Kidney (tissue), 13 donors: ENCODE measurements at regions not wholly inside any gene's neighbourhood (a gene's known extent, or its start where the extent isn't known, plus 50 kb on each side); places are given as distances from the start of the nearest gene placed in this dataset.
"Not testable (repeated sequence)": the region's sequence is repeated elsewhere in the genome, so short reads cannot be mapped to it uniquely, and the experiment has no call there.

Source experiments
- DNase-seq, 5 donors: peaks; one replicate each; pipeline ENCODE4 v3.0.0-alpha.2; 2013 to 2020
- FAIRE-seq: peaks from 2 replicates; lab custom pipeline; 2012; peaks lifted over from hg19 to GRCh38; lab: Jason Lieb, UNC
- H3K27ac ChIP-seq, 2 donors: one replicate each; pipeline ENCODE4 v1.7.0; 2013; ENCODE audit warnings: low read depth in 2 of 2, low read length in 2 of 2, inconsistent platforms in 1 of 2
- H3K27me3 ChIP-seq: one replicate; pipeline ENCODE4 v1.7.1; 2013; ENCODE audit warnings: low read length, inconsistent platforms; ENCODE audit not compliant: control insufficient read depth, insufficient read depth
- H3K36me3 ChIP-seq, 3 donors: one replicate each; pipeline versions ENCODE4 v1.7.0 to v1.7.1; 2013; ENCODE audit warnings: low read length in 3 of 3, control low read depth in 1 of 3, inconsistent platforms in 1 of 3; ENCODE audit not compliant: insufficient read depth in 3 of 3, control insufficient read depth in 2 of 3
- H3K4me1 ChIP-seq, 3 donors: one replicate each; pipeline versions ENCODE4 v1.7.0 to v1.7.1; 2013; ENCODE audit warnings: low read length in 3 of 3, inconsistent platforms in 1 of 3, low read depth in 1 of 3; ENCODE audit not compliant: control insufficient read depth in 2 of 3, insufficient read depth in 2 of 3
- H3K4me3 ChIP-seq, 3 donors: one replicate each; pipeline versions ENCODE4 v1.7.0 to v1.8.1; 2013; ENCODE audit warnings: low read length in 3 of 3, control low read depth in 1 of 3, inconsistent platforms in 1 of 3
- H3K9ac ChIP-seq, 3 donors: one replicate each; pipeline versions ENCODE4 v1.7.0 to v1.7.1; 2013; ENCODE audit warnings: low read length in 3 of 3, control low read depth in 1 of 3, inconsistent platforms in 1 of 3
- H3K9me3 ChIP-seq, 3 donors: one replicate each; pipeline versions ENCODE4 v1.7.0 to v1.7.1; 2013; ENCODE audit warnings: low read length in 3 of 3, control low read depth in 1 of 3, inconsistent platforms in 1 of 3; ENCODE audit not compliant: control insufficient read depth in 2 of 3, insufficient read depth in 1 of 3
- CTCF ChIP-seq: IDR thresholded peaks from 3 replicates; pipeline ENCODE4 v1.5.1; 2012; ENCODE audit warnings: mild to moderate bottlenecking, moderate library complexity, borderline replicate concordance; ENCODE audit not compliant: insufficient read depth; ENCODE audit errors: extremely low read depth
- intact Hi-C: fragments of 100-400 bp; cut with DNase I; formaldehyde crosslinking; loops from one replicate; pipeline ENCODE4 v1.11.1; 2022
- donor health status: control.
- donor health status: control.
- donor health status: control.
- donor health status: control.
- donor health status: control.
- donor health status: DM: yes; HTN: yes; CAD: no.
- donor health status: Normal renal cell carcinoma (clear cell type).

GRCh38 chr2:180873219-180873618 lies 107.2 kb upstream of the UBE2E3 start:
- Histone ChIP-seq H3K27me3 (no peaks in the 10 kb centered on the region), H3K27ac (no peak overlapping the region), H3K4me3 (no peak overlapping the region), H3K9me3 (no peaks in the 10 kb centered on the region), H3K4me1 (no peaks in the 10 kb centered on the region), H3K9ac (no peak overlapping the region), H3K36me3 (no peaks in the 10 kb centered on the region)
- TF ChIP-seq CTCF = no peak
- DNase-seq = no peak
- no peak for FAIRE-seq
- intact Hi-C loops = no loop called here

GRCh38 chr2:180872781-180873180 lies 107.6 kb upstream of the UBE2E3 start:
- intact Hi-C loops, FAIRE-seq, H3K4me1 ChIP-seq: not testable (repeated sequence)

GRCh38 chr2:180872255-180872654 lies 108.2 kb upstream of the UBE2E3 start:
- no peak overlapping the region for H3K4me3 ChIP-seq
- DNase-seq (no peak), FAIRE-seq (no peak)
- no peak for TF ChIP-seq CTCF
- H3K27me3 ChIP-seq = no peaks in the 10 kb centered on the region
- no peaks in the 10 kb centered on the region for H3K36me3 ChIP-seq
- no peak overlapping the region for H3K27ac ChIP-seq
- H3K4me1 ChIP-seq = no peaks in the 10 kb centered on the region
- intact Hi-C loops = no loop called here
- H3K9ac ChIP-seq = no peak overlapping the region
- no peaks in the 10 kb centered on the region for H3K9me3 ChIP-seq

More at GRCh38 chr2:180872781-180873180, 107.6 kb upstream of the UBE2E3 start:
- H3K4me3 ChIP-seq, DNase-seq, H3K36me3 ChIP-seq, H3K27ac ChIP-seq, H3K27me3 ChIP-seq, H3K9me3 ChIP-seq, H3K9ac ChIP-seq: not testable (repeated sequence)

GRCh38 chr2:180871649-180872048 lies 108.8 kb upstream of the UBE2E3 start:
- FAIRE-seq = no peak

More at GRCh38 chr2:180871649-180872048, 108.8 kb upstream of the UBE2E3 start:
- Histone ChIP-seq H3K36me3 (no peaks in the 10 kb centered on the region), H3K9me3 (no peaks in the 10 kb centered on the region), H3K4me3 (no peak overlapping the region), H3K4me1 (no peaks in the 10 kb centered on the region), H3K9ac (no peak overlapping the region), H3K27ac (no peak overlapping the region), H3K27me3 (no peaks in the 10 kb centered on the region)
- intact Hi-C loops = no loop called here
- no peak for TF ChIP-seq CTCF
- no peak for DNase-seq
